Midbrain (tissue), 1 donor: ENCODE measurements at regions not wholly inside any gene's neighbourhood (a gene's known extent, or its start where the extent isn't known, plus 50 kb on each side); places are given as distances from the start of the nearest gene placed in this dataset.
"Not testable (repeated sequence)": the region's sequence is repeated elsewhere in the genome, so short reads cannot be mapped to it uniquely, and the experiment has no call there.

Experiments used
- DNase-seq: peaks from one replicate; lab custom pipeline; 2025; lab: John Stamatoyannopoulos, UW

GRCh38 chr2:180927030-180927686, 53.2 kb upstream of the UBE2E3 start:
- DNase-seq = no peak

- DNase-seq = no peak
These were observed 54.7 kb upstream of the UBE2E3 start for GRCh38 chr2:180925700-180926099.

DNA sequence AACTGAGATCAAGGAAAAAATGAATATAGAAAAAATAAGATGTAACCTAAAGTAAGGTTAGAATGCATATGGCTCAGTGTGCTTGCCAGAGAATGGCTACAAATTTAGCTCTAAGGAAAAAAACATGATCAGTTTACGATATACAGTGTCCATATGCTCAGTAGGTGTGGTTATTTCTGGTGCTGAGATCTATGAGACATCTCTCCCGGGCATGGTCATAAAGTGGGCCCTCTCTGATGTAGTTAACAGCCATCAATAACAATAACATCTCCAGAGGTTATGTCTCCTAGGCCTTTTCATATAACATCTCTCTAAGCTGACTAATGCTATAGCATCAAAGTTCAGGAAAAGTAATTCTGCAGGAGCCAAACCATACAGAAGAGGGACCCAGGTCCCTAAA, 56.3 kb upstream of the UBE2E3 start:
- no peak for DNase-seq

DNA sequence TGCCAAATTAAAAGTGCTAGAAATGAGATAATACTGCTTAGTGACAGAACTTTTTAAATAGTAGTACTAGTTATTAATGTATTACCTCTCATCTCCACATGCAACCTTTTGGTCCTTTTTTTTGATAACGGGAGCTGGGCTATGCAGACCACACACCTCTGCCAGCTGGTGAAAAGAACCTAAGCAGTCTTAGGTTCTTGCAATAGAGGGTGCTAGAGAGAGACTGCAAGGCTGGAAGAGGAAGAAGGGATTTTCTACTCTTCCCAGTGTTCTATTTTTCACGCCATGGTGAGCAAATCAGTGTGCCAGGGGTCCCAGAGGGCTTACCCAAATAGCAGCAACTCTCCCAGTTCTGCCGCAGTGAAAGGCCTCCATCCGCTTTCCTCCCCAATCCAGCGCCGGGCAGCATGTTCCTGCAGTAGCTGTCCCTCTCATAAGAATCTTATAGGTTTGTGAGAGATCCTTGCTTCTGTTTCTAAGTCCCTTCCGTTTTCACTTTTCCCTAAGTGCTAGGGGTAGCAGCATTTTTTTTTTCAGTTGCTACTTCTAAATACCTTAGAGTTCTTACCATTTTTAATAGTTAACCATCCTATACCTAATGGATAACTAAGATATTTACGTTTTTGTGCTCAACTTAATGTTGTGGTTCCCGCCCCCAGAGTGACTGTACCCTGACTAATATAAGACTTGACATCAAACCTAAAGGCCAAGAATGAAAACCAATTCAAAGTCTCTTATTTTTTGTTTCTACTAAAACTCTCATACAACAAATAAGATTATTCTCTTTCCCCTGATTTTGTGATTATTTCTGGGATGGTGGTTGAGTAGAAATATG, 69.4 kb upstream of the UBE2E3 start:
- DNase-seq = no peak

- no peak for DNase-seq
These were observed 72.7 kb upstream of the UBE2E3 start for GRCh38 chr2:180907731-180908130.

GRCh38 chr2:180905461-180905860, 74.9 kb upstream of the UBE2E3 start:
- no peak for DNase-seq

GRCh38 chr2:180905002-180905401, 75.4 kb upstream of the UBE2E3 start:
- no peak for DNase-seq

- DNase-seq = no peak
These were observed 79.1 kb upstream of the UBE2E3 start for GRCh38 chr2:180901331-180901730.

DNA sequence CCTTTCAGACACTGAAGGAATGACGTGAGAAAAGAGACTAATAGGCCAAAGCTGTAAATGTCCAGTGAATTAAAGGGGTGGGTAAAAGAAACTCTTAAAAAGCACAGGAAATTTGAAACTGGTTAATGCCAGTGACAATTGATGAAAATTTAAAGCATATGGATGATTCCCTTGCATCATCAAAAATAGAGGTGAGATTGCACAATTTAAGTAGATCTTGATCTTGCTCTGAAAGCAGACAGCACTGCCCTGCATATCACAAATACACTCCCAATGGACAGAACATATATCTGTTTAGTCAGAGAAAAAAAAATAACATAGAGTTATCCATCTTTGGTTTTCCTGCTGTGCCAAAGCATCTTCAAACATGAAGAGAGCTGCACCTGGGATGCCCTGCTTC, 86.7 kb upstream of the UBE2E3 start:
- DNase-seq = no peak

DNA sequence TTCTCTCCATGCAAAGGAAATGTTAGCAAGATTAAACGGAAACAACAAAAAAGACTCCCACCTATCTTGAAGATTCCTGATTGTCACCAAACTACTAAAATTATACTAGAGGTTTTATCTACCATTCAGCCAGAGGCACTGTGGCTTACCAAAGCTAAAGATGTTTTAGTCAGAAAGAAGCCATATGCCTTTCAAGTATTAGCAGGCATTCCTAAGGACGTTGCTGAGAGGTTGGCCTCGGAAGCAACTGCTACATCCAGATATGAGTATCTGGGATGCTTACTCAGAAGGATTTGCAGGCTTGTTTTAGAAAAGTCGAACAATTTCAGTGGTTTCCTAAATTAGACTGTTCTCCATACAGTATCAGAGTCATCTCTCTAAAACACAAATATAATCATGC, 88.3 kb upstream of the UBE2E3 start:
- no peak for DNase-seq

DNA sequence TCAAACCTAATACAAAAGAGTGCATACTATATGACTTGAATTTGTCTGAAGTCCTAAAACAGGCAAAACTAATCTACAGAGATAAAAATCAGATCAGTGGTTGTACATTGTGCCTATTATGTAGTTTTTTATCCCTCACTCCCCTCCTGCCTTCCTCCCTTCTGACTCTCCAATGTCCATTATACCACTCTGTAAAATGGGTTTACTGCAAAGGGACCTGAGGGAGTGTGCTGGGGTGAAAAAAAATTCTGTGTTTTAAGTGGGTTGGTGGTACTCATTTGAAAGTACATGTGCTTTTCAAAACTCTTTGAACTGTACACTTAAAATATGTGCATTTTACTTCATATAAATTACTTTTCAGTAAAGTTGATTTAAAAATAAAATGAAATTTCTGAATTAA, 89.0 kb upstream of the UBE2E3 start:
- DNase-seq = no peak

DNA sequence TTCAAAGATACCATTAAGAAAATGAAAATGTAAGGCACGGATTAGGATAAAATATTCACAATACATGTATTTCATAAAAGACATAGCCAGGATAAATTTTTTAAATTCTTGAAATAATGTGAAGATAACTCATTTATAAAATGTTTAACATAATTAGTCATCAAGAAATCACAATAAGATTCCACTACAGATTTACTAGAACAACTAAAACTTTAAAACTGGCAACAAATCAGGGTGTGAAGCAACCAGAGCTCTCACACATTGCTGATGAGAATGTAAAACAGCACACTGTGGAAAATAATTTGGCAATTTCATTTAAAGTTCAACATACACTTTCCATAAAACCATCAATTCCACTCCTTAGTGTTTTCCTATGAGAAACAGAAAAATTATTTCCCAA, 89.6 kb upstream of the UBE2E3 start:
- DNase-seq = no peak

DNA sequence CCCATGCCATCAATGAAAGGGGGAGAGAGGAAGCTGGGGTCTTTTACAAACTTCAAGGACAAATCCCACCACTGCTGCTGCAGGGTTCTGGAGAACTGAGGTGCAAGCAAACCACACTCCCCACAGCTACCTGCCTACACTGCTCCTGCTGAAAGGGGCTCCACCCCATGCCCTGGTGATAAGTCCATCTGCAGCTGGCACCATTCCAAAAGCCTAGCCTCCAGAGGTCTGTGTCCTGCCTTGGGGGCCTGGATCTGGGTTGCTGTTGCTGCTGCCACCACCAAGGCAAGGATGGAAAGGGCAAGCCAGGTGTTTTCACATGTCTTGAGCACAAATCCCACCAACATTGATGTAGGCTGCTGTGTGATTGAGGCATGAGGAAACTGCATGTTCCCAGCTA, 97.4 kb upstream of the UBE2E3 start:
- no peak for DNase-seq

GRCh38 chr2:180876506-180876905, 103.9 kb upstream of the UBE2E3 start:
- no peak for DNase-seq

DNA sequence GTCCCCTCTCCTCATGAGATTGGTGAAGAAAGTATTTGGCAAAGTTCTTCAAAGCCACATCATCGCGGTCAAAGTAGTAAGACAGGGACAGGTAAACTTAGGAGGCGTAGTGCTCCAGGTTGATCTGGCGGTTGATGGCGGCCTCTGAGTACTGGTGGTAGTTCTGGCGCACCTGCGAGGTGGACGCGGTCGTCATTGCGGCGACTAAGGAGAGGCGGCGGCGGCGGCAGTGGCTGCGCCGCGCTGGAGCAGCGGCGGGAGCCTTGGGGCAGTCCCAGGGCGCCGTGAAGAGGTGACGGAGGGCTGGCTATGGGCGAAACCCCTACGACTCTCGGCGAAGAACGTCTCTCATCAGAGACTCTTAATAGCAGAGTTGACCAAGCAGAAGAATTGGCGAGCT, 107.2 kb upstream of the UBE2E3 start:
- DNase-seq = no peak

DNA sequence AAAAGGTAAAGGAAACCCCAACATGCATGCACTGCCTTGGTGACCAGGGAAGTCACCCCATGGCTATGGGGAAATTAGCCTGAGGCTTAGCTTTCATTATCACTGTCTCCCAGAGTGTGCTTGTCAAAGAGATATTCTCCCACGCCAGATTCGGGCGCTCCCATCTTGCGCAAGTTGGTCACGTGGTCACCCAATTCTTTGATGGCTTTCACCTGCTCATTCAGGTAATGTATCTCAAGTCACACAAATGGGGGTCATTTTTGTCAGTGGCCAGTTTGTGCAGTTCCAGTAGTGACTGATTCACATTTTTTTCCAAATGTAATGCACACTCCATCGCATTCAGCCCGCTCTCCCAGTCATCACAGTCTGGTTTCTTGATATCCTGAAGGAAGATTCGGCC, 107.6 kb upstream of the UBE2E3 start:
- DNase-seq = not testable (repeated sequence)

DNA sequence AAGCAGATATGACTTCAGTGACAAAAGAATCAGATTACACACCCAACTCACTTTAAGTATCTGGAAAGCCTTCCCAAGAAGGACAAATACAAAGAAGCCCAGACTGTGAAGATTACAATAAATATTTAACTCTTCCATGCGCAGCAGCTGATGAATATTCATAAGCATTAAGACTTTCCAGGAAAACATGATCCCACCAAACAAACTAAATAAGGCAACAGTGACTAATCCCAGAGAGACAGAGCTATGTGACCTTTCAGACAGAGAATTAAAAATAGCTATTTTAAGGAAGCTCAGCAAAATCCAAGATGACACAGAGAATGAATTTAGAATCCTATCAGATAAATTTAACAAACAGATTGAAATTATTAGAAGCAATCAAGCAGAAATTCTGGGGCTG, 108.2 kb upstream of the UBE2E3 start:
- no peak for DNase-seq

DNA sequence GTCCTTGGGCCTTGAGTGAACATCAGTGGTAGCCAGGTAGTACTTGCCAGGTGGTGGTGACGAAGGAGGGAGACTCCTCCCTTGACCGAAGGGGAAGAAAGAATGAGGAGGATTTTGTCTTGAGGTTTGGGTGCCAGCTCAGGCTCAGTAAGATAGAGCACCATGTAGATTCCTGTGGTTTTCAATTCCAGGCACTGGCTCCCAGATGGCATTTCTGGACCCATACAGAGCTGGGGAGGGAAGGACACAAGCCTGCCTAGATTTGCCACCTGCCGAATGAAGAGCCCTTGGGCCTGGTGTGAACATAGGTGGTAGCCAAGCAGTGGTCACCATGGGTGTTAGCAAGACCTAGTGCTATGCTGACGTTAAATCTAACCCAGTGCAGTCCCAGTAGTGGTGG, 108.8 kb upstream of the UBE2E3 start:
- no peak for DNase-seq

- no peak for DNase-seq
These were observed 130.6 kb upstream of the UBE2E3 start for GRCh38 chr2:180849851-180850250.

DNA sequence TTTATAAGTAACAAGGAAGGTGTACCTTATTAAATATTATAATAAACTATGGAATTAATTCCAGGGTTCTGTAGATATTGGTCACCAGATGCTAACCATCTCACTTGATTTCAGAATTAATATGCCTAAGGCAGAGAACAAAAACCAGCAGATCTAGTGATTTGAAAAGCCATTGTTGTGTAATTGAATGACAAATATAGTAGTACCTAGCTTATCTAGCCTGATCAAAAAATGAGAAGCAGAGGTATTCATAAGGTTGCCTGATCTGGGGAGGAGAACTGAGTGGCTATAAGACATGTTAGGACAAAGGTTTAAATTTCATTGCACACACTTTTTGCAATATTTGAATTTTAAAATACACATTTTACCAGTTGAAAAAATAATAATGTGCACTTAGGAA, 132.0 kb upstream of the UBE2E3 start:
- no peak for DNase-seq

DNA sequence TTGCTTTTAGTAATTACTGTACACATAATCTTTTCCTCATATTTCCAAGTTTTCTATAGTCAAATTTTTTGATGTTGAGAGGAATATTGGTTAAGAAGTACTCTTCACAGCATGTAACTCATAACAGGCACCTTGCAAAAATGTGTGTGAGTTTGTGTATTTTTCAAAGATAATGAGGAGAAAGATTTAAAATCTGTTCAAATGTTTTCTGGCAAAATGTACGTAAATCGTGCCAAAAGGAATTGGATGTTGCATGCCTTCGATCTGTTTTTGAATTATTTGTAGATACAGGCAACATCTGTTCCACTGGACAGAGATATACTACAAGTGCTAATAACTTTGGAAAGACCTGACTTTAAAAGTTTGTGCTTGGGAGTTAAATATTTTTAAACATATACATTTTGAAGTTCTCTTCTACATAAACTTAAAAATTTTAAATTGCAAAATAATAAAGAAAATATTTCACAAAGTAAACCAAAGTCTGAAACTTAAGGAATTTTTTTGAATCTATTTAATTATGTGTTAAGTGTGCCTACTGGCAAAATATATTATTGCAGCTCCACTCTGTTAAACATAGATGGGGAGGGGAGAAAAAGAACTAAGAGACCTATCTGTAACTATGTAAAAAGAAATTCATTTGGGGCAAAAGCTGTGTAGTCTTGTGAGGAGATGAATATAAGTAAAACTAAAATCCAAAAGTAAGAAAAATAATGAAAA, 133.5 kb upstream of the UBE2E3 start:
- no peak for DNase-seq

DNA sequence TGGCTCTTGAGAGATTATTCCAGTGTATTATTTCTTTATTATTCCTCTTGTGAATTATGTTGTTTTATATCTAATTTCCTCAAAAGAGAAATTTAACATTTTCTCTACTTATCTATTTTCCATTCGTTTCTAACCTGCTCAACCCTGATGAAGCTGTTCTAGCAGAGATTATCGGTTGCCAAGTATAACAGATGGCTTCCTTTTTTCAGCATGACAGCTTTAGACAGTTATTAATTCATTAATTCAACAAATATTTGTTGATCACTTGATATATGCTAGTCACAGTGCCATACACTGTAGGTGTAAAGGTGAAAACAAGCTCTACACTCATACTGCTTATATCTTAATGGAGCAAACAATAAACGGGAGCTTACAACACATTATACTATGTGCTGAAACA, 137.9 kb upstream of the UBE2E3 start:
- DNase-seq = no peak

DNA sequence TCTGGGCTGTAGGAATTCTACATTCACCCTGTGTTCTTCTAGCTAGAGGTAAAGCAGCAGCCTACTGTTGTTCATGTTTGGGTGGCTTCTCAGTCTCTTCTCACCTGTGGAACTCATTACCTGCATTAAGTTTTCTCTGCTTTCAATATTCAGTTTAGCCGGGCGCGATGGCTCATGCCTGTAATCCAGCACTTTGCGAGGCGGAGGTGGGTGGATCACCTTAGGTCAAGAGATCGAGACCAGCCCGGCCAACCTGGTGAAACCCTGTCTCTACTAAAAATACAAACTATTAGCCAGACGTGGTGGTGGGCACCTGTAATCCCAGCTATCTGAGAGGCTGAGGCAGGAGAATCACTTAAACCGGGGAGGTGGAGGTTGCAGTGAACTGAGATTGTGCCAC, 139.8 kb upstream of the UBE2E3 start:
- DNase-seq = no peak
